GM12878 (cell line): ENCODE measurements at regions not wholly inside any gene's neighbourhood (a gene's known extent, or its start where the extent isn't known, plus 50 kb on each side); places are given as distances from the start of the nearest gene placed in this dataset.

ENCODE experiments used
- EED ChIP-seq: sonication (generic); IDR thresholded peaks from 2 replicates; pipeline ENCODE4 v1.6.1; 2016; ENCODE audit warnings: antibody characterized with exemption, low read depth
- EZH2 ChIP-seq: IDR thresholded peaks from 2 replicates; pipeline ENCODE4 v1.6.1; 2012; ENCODE audit warnings: low read depth, mild to moderate bottlenecking, control low read depth, inconsistent platforms, low read length, borderline replicate concordance; ENCODE audit not compliant: control insufficient read depth
- HCFC1 ChIP-seq: fragments of 150-350 bp; IDR thresholded peaks from 2 replicates; pipeline ENCODE4 v1.6.1; 2014; ENCODE audit warnings: low read length
- HDAC2 ChIP-seq: fragments of 200-600 bp; sonication (generic); IDR thresholded peaks from 2 replicates; pipeline ENCODE4 v1.6.1; 2017
- JUNB ChIP-seq: IDR thresholded peaks from 2 replicates; pipeline ENCODE4 v1.6.1; 2016; ENCODE audit warnings: antibody characterized with exemption, mild to moderate bottlenecking
- POLR2AphosphoS5 ChIP-seq: IDR thresholded peaks from 2 replicates; pipeline ENCODE4 v1.6.1; 2011; ENCODE audit warnings: mild to moderate bottlenecking, low read length, inconsistent platforms
- RFX5 ChIP-seq: IDR thresholded peaks from 2 replicates; pipeline ENCODE4 v1.6.1; 2011; ENCODE audit warnings: low read depth, low read length, improper control_type of control experiment
- SIN3A ChIP-seq: IDR thresholded peaks from 2 replicates; pipeline ENCODE4 v1.6.1; 2012; ENCODE audit warnings: low read depth, low read length, improper control_type of control experiment
- TF ChIP-seq, protein P1 (sequence below): IDR thresholded peaks from 2 replicates; pipeline ENCODE4 v1.6.1; 2011; ENCODE audit warnings: low read depth, low read length, improper control_type of control experiment, borderline replicate concordance
- TF ChIP-seq, protein P2 (sequence below): IDR thresholded peaks from 2 replicates; pipeline ENCODE4 v1.6.1; 2012; ENCODE audit warnings: mild to moderate bottlenecking, low read depth, low read length
- TF ChIP-seq, protein P3 (sequence below), 3 experiments: IDR thresholded peaks in 2 of 3; conservative IDR thresholded peaks in 1 of 3; 2 replicates each; pipeline ENCODE4 v1.5.1; 2011; ENCODE audit warnings: low read depth in 3 of 3, low read length in 3 of 3, mild to moderate bottlenecking in 3 of 3, control low read depth in 2 of 3, moderate library complexity in 2 of 3, inconsistent platforms in 1 of 3, mixed read lengths in 1 of 3; ENCODE audit not compliant: control insufficient read depth in 2 of 3, insufficient read depth in 1 of 3; ENCODE audit errors: extremely low read depth in 1 of 3

DNA sequence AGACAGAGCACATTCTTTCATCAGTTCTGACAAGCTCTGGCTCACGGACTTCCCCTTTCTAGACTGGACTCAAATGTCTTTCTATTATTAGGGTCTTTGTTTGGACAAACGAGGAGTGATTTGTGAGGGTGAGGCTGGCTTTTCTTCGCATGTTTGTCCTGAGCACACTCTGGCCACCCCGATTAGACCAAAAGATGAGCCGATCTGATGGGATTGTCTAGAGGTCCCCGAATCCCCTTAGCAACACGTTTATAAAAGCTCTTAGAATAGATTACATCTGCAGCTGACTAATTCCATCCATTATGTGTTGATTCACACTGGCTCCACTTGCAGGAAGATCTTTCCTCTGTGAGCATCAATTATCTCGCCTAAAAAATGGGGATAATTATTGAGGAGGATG is 675.4 kb upstream of the AUTS2 start:
- TF ChIP-seq SIN3A (no peak), EED (no peak), HDAC2 (no peak), HCFC1 (no peak), JUNB (no peak), RFX5 (no peak), POLR2AphosphoS5 (no peak), EZH2 (no peak)
- TF ChIP-seq, protein P1, sequence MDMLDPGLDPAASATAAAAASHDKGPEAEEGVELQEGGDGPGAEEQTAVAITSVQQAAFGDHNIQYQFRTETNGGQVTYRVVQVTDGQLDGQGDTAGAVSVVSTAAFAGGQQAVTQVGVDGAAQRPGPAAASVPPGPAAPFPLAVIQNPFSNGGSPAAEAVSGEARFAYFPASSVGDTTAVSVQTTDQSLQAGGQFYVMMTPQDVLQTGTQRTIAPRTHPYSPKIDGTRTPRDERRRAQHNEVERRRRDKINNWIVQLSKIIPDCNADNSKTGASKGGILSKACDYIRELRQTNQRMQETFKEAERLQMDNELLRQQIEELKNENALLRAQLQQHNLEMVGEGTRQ, result no peak
- TF ChIP-seq, protein P2, sequence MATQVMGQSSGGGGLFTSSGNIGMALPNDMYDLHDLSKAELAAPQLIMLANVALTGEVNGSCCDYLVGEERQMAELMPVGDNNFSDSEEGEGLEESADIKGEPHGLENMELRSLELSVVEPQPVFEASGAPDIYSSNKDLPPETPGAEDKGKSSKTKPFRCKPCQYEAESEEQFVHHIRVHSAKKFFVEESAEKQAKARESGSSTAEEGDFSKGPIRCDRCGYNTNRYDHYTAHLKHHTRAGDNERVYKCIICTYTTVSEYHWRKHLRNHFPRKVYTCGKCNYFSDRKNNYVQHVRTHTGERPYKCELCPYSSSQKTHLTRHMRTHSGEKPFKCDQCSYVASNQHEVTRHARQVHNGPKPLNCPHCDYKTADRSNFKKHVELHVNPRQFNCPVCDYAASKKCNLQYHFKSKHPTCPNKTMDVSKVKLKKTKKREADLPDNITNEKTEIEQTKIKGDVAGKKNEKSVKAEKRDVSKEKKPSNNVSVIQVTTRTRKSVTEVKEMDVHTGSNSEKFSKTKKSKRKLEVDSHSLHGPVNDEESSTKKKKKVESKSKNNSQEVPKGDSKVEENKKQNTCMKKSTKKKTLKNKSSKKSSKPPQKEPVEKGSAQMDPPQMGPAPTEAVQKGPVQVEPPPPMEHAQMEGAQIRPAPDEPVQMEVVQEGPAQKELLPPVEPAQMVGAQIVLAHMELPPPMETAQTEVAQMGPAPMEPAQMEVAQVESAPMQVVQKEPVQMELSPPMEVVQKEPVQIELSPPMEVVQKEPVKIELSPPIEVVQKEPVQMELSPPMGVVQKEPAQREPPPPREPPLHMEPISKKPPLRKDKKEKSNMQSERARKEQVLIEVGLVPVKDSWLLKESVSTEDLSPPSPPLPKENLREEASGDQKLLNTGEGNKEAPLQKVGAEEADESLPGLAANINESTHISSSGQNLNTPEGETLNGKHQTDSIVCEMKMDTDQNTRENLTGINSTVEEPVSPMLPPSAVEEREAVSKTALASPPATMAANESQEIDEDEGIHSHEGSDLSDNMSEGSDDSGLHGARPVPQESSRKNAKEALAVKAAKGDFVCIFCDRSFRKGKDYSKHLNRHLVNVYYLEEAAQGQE, result no peak
- TF ChIP-seq, protein P3, sequence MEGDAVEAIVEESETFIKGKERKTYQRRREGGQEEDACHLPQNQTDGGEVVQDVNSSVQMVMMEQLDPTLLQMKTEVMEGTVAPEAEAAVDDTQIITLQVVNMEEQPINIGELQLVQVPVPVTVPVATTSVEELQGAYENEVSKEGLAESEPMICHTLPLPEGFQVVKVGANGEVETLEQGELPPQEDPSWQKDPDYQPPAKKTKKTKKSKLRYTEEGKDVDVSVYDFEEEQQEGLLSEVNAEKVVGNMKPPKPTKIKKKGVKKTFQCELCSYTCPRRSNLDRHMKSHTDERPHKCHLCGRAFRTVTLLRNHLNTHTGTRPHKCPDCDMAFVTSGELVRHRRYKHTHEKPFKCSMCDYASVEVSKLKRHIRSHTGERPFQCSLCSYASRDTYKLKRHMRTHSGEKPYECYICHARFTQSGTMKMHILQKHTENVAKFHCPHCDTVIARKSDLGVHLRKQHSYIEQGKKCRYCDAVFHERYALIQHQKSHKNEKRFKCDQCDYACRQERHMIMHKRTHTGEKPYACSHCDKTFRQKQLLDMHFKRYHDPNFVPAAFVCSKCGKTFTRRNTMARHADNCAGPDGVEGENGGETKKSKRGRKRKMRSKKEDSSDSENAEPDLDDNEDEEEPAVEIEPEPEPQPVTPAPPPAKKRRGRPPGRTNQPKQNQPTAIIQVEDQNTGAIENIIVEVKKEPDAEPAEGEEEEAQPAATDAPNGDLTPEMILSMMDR (IDR thresholded peaks at IDR 0.05 in 2 of 3, conservative IDR thresholded peaks at IDR 0.05 in 1 of 3; ENCODE audit: control insufficient read depth in 2 of 3, extremely low read depth in 1 of 3, insufficient read depth in 1 of 3, low read depth in 3 of 3, low read length in 3 of 3), result no peak
